ENCODE measurements at regions not wholly inside any gene's neighbourhood (a gene's known extent, or its start where the extent isn't known, plus 50 kb on each side); places are given as distances from the start of the nearest gene placed in this dataset.

- no peak for FAIRE-seq
Measured at GRCh38 chr7:156174428-156174827, 362.2 kb upstream of the SHH start.

GRCh38 chr7:156173748-156174353 is 361.6 kb upstream of the SHH start:
- no peak for FAIRE-seq

- FAIRE-seq = no peak
Measured at GRCh38 chr7:156173346-156173745, 361.1 kb upstream of the SHH start.

GRCh38 chr7:156172638-156173037 is 360.4 kb upstream of the SHH start:
- FAIRE-seq = no peak

- FAIRE-seq = no peak
Measured at GRCh38 chr7:156169474-156170370, 357.5 kb upstream of the SHH start.

- no peak for FAIRE-seq
Measured at GRCh38 chr7:156168434-156168833, 356.2 kb upstream of the SHH start.

GRCh38 chr7:156167987-156168386 is 355.7 kb upstream of the SHH start:
- no peak for FAIRE-seq

GRCh38 chr7:156167417-156167807 is 355.1 kb upstream of the SHH start:
- no peak for FAIRE-seq

GRCh38 chr7:156166692-156167416 is 354.6 kb upstream of the SHH start:
- no peak for FAIRE-seq

- no peak for FAIRE-seq
Measured at GRCh38 chr7:156163747-156164146, 351.5 kb upstream of the SHH start.

- FAIRE-seq = no peak
Measured at GRCh38 chr7:156162451-156162850, 350.2 kb upstream of the SHH start.

- FAIRE-seq = no peak
Measured at GRCh38 chr7:156160811-156161210, 348.5 kb upstream of the SHH start.

- no peak for FAIRE-seq
Measured at GRCh38 chr7:156158693-156159092, 346.4 kb upstream of the SHH start.

GRCh38 chr7:156158213-156158612 is 345.9 kb upstream of the SHH start:
- FAIRE-seq = no peak

GRCh38 chr7:156157409-156158012 is 345.2 kb upstream of the SHH start:
- FAIRE-seq = no peak

GRCh38 chr7:156156734-156157408 is 344.6 kb upstream of the SHH start:
- FAIRE-seq = no peak

GRCh38 chr7:156155988-156156733 is 343.9 kb upstream of the SHH start:
- FAIRE-seq = no peak

GRCh38 chr7:156153590-156153989 is 341.3 kb upstream of the SHH start:
- FAIRE-seq = no peak

- FAIRE-seq = no peak
Measured at GRCh38 chr7:156152390-156152789, 340.1 kb upstream of the SHH start.

GRCh38 chr7:156151658-156152057 is 339.4 kb upstream of the SHH start:
- FAIRE-seq = no peak

GRCh38 chr7:156151078-156151477 is 338.8 kb upstream of the SHH start:
- FAIRE-seq = no peak

GRCh38 chr7:156148995-156149394 is 336.7 kb upstream of the SHH start:
- no peak for FAIRE-seq
